Right hindlimb (tissue), 1 donor: ENCODE measurements at regions not wholly inside any gene's neighbourhood (a gene's known extent, or its start where the extent isn't known, plus 50 kb on each side); places are given as distances from the start of the nearest gene placed in this dataset.

Experiments used
- DNase-seq: peaks from one replicate; pipeline ENCODE4 v3.0.0-alpha.2; 2018

GRCh38 chr18:71194438-71194837 lies 905.6 kb downstream of the SOCS6 start:
- no peak for DNase-seq

GRCh38 chr18:71189581-71189980 lies 900.7 kb downstream of the SOCS6 start:
- DNase-seq, result no peak

GRCh38 chr18:71168557-71169145 lies 879.8 kb downstream of the SOCS6 start:
- DNase-seq, result no peak

GRCh38 chr18:71136487-71136886 lies 847.6 kb downstream of the SOCS6 start:
- DNase-seq, result no peak

- no peak for DNase-seq
These were observed 845.3 kb downstream of the SOCS6 start for GRCh38 chr18:71134122-71134521.

- DNase-seq, result no peak
These were observed 843.1 kb downstream of the SOCS6 start for GRCh38 chr18:71131918-71132317.

DNA sequence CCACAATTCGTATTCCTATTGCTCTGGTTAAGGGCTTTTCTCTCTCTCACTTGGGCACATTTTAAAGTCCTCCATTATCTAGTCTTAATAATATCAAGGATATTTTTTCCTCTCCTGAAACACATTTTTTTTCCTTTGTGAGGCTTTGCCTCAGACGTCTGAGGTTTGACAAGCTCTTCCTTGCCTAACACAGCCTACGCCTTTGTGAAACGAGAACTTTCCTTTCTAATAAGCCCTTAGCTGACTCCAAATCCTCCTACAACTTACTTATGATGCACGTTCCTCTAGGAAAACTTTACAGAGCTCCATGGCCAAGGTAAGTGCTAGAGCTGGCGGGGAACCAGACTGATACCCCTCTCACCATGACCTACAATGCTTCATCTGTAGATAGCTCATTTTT lies 841.5 kb downstream of the SOCS6 start:
- DNase-seq, result no peak

- DNase-seq, result no peak
These were observed 836.7 kb downstream of the SOCS6 start for GRCh38 chr18:71125581-71125980.

DNA sequence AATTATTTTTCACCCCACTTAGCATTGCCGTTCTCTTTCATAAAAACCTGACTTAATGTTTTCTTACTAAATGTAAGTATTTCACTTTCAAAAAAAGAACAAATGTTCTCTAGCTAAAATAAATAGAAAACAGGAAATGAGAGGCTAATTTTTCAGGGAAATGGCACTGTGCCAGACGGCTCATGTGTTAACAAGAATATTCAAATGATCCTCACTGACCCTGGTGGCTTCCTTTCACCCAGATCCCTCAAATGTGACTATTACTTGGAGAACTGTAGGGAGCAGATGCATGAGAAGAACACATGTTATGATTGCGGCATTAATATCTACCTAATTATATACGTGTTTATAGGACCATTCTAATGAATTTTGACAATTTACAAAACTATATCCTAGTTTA lies 827.7 kb downstream of the SOCS6 start:
- DNase-seq, result no peak

GRCh38 chr18:71115261-71115660 lies 826.4 kb downstream of the SOCS6 start:
- no peak for DNase-seq

- no peak for DNase-seq
These were observed 825.8 kb downstream of the SOCS6 start for GRCh38 chr18:71114550-71115210.

GRCh38 chr18:71107244-71107643 lies 818.4 kb downstream of the SOCS6 start:
- DNase-seq, result no peak

- no peak for DNase-seq
These were observed 817.9 kb downstream of the SOCS6 start for GRCh38 chr18:71106701-71107100.

GRCh38 chr18:71105994-71106546 lies 817.2 kb downstream of the SOCS6 start:
- DNase-seq, result no peak

DNA sequence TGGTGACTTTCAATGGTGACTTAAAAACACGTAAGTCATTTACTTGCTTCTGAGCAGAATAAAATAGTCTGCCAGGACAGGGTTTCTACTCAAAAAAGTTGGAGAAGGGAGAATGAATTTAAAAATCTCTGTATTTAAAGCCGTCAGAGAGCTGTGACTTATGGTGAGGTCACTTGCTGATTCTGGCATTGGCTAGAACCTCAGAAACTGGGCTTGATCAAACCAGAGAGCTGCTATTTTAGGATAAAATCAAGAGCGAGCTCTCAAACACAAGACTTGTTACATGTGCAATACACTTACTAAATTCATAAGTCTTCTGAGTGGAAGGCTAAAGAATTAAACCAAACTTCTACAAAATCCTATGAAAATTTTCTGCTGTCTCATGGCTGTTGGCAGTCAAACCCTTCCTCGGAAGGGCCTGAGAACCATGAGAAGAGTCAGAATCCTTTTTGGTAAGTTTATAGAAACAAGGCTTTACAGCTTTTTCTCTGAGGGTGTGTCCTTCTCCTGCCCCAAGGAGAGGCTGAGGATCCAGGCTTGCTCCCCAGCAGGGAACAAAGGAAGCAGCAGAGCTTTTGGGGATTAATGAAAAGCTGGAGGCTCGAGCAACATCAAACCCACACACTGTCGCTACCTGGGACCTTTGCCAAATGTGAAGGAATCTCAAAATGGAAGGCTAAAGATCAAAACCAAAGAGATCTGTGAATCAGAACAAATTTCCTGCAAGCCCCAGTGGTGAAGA lies 816.4 kb downstream of the SOCS6 start:
- no peak for DNase-seq

DNA sequence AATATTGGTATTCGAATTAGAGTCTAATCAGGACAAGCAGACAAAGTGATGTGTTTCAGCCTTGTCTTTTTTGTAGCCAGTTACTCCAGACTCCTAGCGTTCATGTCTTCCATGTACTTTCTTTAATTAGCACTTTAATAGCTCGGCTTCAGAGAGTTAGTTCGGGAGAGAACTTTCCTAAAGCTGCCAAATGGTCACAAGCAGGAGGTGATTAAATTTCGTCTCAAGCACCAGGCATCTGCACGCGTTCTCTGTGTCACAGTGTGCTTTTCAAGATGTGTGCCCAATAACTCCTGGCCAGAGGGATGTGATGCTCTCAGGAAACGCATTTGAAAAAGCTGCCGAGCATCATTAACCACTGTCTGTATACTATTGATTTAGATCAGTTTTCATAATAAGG lies 790.8 kb downstream of the SOCS6 start:
- no peak for DNase-seq

- no peak for DNase-seq
These were observed 788.6 kb downstream of the SOCS6 start for GRCh38 chr18:71077451-71077850.

- no peak for DNase-seq
These were observed 786.3 kb downstream of the SOCS6 start for GRCh38 chr18:71075147-71075546.

GRCh38 chr18:71068338-71068737 lies 779.5 kb downstream of the SOCS6 start:
- no peak for DNase-seq

DNA sequence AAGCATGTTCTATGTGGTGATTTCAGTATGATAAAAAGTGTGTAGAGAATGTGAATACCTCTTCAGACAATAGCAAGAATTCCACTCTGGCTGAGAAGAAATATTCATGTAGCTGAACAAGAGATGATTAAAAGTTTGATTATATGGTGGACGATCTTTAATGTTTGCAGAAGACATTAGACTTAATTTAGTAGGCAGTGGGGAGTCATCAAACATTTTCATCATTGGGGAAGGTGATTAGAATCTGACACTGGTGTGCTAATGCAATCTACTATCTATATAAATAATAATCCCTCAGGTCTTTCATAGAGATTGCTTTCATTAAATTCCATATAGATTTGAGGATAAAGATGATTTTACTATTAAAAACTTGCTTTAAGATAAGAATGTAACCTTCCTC lies 761.0 kb downstream of the SOCS6 start:
- no peak for DNase-seq

DNA sequence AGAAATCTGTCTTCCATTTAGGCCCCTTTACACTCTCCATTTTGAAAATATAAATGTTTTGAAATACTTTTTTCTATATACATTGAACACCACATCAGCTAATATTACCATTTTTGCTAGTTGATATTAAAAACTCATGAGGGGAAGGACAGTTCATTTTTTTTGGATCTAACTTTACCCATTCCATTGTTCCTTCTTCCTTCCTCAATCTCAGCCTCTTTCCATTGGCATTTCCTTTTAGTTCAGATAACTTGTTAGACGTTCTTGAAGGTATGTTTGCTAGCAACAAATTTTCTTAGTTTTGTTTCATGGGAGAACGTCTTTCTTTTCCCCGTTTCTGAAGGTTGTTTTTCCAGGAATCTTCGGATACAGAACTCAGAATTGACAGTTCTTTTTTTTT lies 759.0 kb downstream of the SOCS6 start:
- no peak for DNase-seq

DNA sequence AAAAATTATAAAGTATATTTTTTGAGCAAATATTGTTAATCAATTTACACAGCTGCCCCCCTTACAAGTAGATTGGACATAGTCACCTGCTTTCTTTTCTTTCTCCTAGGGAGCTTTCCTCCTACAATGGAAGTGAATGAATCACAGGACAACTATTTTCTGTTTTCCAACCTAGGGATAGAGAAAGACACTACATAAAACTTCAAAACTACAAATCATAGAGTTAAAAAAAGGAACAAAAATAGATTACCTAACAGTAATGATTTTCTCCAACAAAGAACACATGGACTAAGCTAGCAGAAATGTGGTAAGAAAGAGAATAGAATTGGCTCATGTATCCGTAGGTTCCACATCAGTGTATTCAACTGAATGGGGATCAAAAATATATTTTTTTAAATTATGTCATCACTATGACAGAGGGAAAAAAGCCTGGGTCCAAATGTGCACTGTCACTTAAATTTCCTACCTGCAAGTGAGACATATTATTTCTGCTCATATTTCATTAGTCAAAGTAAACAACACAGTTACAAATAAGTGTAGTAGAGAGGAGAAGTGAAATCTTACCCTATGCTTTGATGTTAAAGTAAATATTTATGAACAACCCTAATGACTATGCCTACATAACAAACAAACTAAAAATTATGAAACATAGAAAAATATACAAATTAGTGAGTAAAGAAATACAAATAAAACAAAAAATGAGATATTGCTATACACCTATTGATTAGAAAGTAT lies 756.7 kb downstream of the SOCS6 start:
- DNase-seq, result no peak

DNA sequence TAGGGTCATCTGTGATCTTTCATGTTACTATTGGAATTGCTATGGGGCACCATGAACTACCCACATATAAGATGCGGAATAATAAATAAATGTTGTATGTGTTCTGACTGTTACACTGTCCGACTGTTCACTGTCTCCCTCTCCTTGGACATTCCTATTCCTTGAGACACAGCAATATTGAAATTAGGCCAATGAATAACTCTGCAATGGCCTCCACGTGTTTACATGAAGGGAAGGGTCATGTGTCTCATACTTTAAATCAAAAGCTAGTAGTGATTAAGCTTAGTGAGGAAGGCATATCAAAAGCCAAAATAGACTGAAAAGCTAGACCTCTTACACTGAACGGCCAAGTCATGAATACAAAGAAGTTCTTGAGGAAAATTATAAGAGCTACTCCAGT lies 751.3 kb downstream of the SOCS6 start:
- no peak for DNase-seq
